ENCODE measurements at regions not wholly inside any gene's neighbourhood (a gene's known extent, or its start where the extent isn't known, plus 50 kb on each side); places are given as distances from the start of the nearest gene placed in this dataset.

DNA sequence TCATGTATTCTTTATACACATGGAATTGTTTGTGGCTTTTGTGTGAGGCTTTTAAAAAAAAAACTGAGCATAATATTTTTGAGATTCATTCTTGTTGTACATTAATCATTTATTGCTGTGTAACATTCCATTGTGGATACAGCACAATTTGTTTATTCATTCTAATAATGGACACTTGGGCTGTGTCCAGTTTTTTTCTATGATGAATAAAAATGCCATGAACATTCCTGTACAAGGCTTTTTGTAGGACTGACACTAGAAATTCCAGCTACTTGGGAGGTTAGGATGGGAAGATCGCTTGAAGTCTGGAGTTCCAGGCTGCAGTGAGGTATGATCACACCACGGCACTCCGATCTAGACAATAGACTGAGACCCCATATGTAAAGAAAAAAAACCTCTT lies 254.3 kb upstream of the CACNA2D1 start:
- TF ChIP-seq, protein P1, sequence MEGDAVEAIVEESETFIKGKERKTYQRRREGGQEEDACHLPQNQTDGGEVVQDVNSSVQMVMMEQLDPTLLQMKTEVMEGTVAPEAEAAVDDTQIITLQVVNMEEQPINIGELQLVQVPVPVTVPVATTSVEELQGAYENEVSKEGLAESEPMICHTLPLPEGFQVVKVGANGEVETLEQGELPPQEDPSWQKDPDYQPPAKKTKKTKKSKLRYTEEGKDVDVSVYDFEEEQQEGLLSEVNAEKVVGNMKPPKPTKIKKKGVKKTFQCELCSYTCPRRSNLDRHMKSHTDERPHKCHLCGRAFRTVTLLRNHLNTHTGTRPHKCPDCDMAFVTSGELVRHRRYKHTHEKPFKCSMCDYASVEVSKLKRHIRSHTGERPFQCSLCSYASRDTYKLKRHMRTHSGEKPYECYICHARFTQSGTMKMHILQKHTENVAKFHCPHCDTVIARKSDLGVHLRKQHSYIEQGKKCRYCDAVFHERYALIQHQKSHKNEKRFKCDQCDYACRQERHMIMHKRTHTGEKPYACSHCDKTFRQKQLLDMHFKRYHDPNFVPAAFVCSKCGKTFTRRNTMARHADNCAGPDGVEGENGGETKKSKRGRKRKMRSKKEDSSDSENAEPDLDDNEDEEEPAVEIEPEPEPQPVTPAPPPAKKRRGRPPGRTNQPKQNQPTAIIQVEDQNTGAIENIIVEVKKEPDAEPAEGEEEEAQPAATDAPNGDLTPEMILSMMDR (IDR thresholded peaks at IDR 0.05; ENCODE audit: poor library complexity, severe bottlenecking), result no peak
- no peak for TF ChIP-seq POLR2AphosphoS5 (IDR thresholded peaks at IDR 0.05)
- no peak for TF ChIP-seq RAD21 (conservative IDR thresholded peaks at IDR 0.05)
- no peak for TF ChIP-seq EZH2 (IDR thresholded peaks at IDR 0.05; ENCODE audit: borderline replicate concordance, insufficient read depth, low read length, poor library complexity, severe bottlenecking)
- TF ChIP-seq TAF1 (IDR thresholded peaks at IDR 0.05; ENCODE audit: low read depth), result no peak

All from neural cell (in vitro differentiated cells).